Endothelial cell of umbilical vein (primary cell): ENCODE measurements at regions not wholly inside any gene's neighbourhood (a gene's known extent, or its start where the extent isn't known, plus 50 kb on each side); places are given as distances from the start of the nearest gene placed in this dataset.

Experiments
- CTCF ChIP-seq, 2 donors: IDR thresholded peaks; 1 replicate in 1 of 2; 2 replicates in 1 of 2; pipeline ENCODE4 v1.5.1; 2011; ENCODE audit warnings: low read length in 2 of 2, mild to moderate bottlenecking in 2 of 2, moderate library complexity in 2 of 2, control low read depth in 1 of 2, inconsistent platforms in 1 of 2, low read depth in 1 of 2; ENCODE audit not compliant: insufficient read depth in 1 of 2; ENCODE audit errors: extremely low read depth in 1 of 2
- EZH2 ChIP-seq: IDR thresholded peaks from 2 replicates; pipeline ENCODE4 v1.6.1; 2012; ENCODE audit warnings: borderline replicate concordance, low read depth, mild to moderate bottlenecking, moderate library complexity, low read length, inconsistent platforms; ENCODE audit not compliant: severe bottlenecking
- JUN ChIP-seq: IDR thresholded peaks from 2 replicates; pipeline ENCODE4 v1.6.1; 2011; ENCODE audit warnings: borderline replicate concordance, low read depth; ENCODE audit not compliant: insufficient read length, insufficient read depth
- MAX ChIP-seq: IDR thresholded peaks from 2 replicates; pipeline ENCODE4 v1.6.1; 2011; ENCODE audit not compliant: insufficient read depth, insufficient read length
- POLR2A ChIP-seq: IDR thresholded peaks from 2 replicates; pipeline ENCODE4 v1.6.1; 2012; ENCODE audit warnings: low read depth, mild to moderate bottlenecking, control low read depth, low read length

DNA sequence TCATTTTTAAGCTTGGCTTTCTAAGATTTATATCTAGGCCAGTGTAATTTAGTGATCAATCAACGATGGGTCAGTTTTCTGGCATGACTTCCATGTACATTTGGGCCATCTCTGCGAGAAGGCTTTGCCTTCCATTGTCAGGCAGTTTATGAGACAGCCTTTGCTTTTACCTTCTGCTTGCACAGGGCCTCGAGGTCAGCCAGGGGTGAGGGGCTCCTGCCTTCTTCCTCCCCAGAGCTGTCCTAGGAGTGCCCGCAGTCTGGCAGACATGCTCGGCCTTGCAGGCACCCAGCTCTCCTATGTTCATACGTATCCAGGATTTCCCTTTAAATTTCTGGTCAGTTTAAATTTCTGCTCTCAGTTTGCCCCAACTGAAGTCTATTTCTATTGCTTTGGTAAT lies 367.2 kb downstream of the SMOC2 start:
- TF ChIP-seq CTCF (IDR thresholded peaks at IDR 0.05; ENCODE audit: extremely low read depth in 1 of 2, insufficient read depth in 1 of 2, low read depth in 1 of 2, low read length in 2 of 2) (no peak), EZH2 (no peak), JUN (no peak), MAX (no peak), POLR2A (no peak)
